MM.1S (cell line): ENCODE measurements at regions not wholly inside any gene's neighbourhood (a gene's known extent, or its start where the extent isn't known, plus 50 kb on each side); places are given as distances from the start of the nearest gene placed in this dataset.

Experiments used
- CTCF ChIP-seq: fragments of 300-600 bp; sonication (generic); IDR thresholded peaks from 2 replicates; pipeline ENCODE4 v1.5.1; 2016; ENCODE audit warnings: antibody characterized with exemption, low read length, mixed read lengths
- EZH2 ChIP-seq: fragments of 300-600 bp; sonication (generic); optimal IDR thresholded peaks from 2 replicates; pipeline ENCODE3; 2017; ENCODE audit warnings: low read depth, mild to moderate bottlenecking, antibody characterized with exemption, low read length, mixed read lengths

- no peak for TF ChIP-seq CTCF
- TF ChIP-seq EZH2 = no peak
Measured at GRCh38 chr9:87816036-87816435, 66.6 kb upstream of the SPATA31E1 start.
